SH-SY5Y (cell line): ENCODE measurements at regions not wholly inside any gene's neighbourhood (a gene's known extent, or its start where the extent isn't known, plus 50 kb on each side); places are given as distances from the start of the nearest gene placed in this dataset.

Source experiments
- GATA2 ChIP-seq: IDR thresholded peaks from 2 replicates; pipeline ENCODE4 v1.6.1; 2011; ENCODE audit warnings: mild to moderate bottlenecking, low read depth, low read length
- GATA3 ChIP-seq: IDR thresholded peaks from 2 replicates; pipeline ENCODE4 v1.6.1; 2011; ENCODE audit warnings: low read depth, mild to moderate bottlenecking, low read length, moderate library complexity

DNA sequence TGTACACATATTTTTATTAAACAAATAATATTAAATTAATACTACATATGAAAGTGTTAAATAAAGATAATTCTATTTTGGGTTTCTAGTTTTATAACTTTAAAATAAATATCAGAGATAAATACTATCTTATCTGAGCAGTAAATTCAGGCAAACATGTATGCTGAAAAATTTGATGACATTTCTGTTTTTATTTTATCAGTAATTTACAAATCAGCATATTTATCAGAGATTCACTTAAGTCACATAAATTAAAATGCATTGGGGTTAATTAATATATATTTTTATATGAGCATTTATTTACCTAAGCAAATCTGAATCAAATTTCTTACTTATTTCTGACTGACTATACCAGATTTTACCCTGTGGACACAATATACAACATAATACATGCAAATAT is 1499.8 kb downstream of the OTOL1 start:
- no peak for TF ChIP-seq GATA3
- no peak for TF ChIP-seq GATA2
